ENCODE measurements at regions not wholly inside any gene's neighbourhood (a gene's known extent, or its start where the extent isn't known, plus 50 kb on each side); places are given as distances from the start of the nearest gene placed in this dataset.

GRCh38 chr9:108521063-108521590, 334.7 kb downstream of the ACTL7B start:
- TF ChIP-seq POLR2A (IDR thresholded peaks at IDR 0.05) (no peak), CTCF (IDR thresholded peaks at IDR 0.05) (no peak)
